ENCODE measurements at regions not wholly inside any gene's neighbourhood (a gene's known extent, or its start where the extent isn't known, plus 50 kb on each side); places are given as distances from the start of the nearest gene placed in this dataset.

- peaks cover 0 to 11% (median 0%) of the 10 kb centered on the region in 3 donors for H3K9me3 ChIP-seq
- WGBS, 2 donors: 86 to 87% methylated on average over 15 to 27 of the region's 40 CpGs
- DNase-seq: no peak
- TF ChIP-seq POLR2A (IDR thresholded peaks at IDR 0.05) (no peak), CTCF (IDR thresholded peaks at IDR 0.05) (no peak)
- intact Hi-C loops (cut with DNase I): no loop called here
- H3K4me1 ChIP-seq: no peaks in the 10 kb centered on the region
- no peak overlapping the region for H3K27ac ChIP-seq
- no peaks in the 10 kb centered on the region for H3K27me3 ChIP-seq
- no peak overlapping the region for H3K4me3 ChIP-seq
- H3K36me3 ChIP-seq: no peaks in the 10 kb centered on the region
Observed at GRCh38 chr13:111547726-111548273, 227.4 kb downstream of the TEX29 start.

GRCh38 chr13:111548301-111548700, 227.9 kb downstream of the TEX29 start:
- DNase-seq: no peak
- H3K4me3 ChIP-seq: no peak overlapping the region
- TF ChIP-seq CTCF (IDR thresholded peaks at IDR 0.05): no peak
- no peak for TF ChIP-seq POLR2A (IDR thresholded peaks at IDR 0.05)
- WGBS, 2 donors: 83 to 93% methylated on average over 2 to 6 of the region's 25 CpGs
- H3K9me3 ChIP-seq: peaks cover 0 to 11% (median 0%) of the 10 kb centered on the region in 3 donors
- H3K36me3 ChIP-seq: no peaks in the 10 kb centered on the region
- no peak overlapping the region for H3K27ac ChIP-seq
- no peaks in the 10 kb centered on the region for H3K27me3 ChIP-seq
- intact Hi-C loops (cut with DNase I): no loop called here
- no peaks in the 10 kb centered on the region for H3K4me1 ChIP-seq

- no peaks in the 10 kb centered on the region for H3K36me3 ChIP-seq
- intact Hi-C loops (cut with DNase I): no loop called here
- H3K27ac ChIP-seq: no peak overlapping the region
- no peak for TF ChIP-seq CTCF (IDR thresholded peaks at IDR 0.05)
- no peak for TF ChIP-seq POLR2A (IDR thresholded peaks at IDR 0.05)
- 86% methylated on average over 9 to 10 of the region's 10 CpGs for WGBS, 2 donors
- H3K27me3 ChIP-seq: no peaks in the 10 kb centered on the region
- no peak for DNase-seq
- H3K9me3 ChIP-seq: peaks cover 0 to 11% (median 0%) of the 10 kb centered on the region in 3 donors
- H3K4me1 ChIP-seq: no peaks in the 10 kb centered on the region
- H3K4me3 ChIP-seq: no peak overlapping the region
Observed at GRCh38 chr13:111548805-111549204, 228.4 kb downstream of the TEX29 start.

GRCh38 chr13:111549464-111549863, 229.0 kb downstream of the TEX29 start:
- no peak for DNase-seq
- Histone ChIP-seq H3K9me3 (peaks cover 0 to 11% (median 0%) of the 10 kb centered on the region in 3 donors), H3K27ac (no peak overlapping the region), H3K27me3 (no peaks in the 10 kb centered on the region), H3K4me1 (no peaks in the 10 kb centered on the region), H3K4me3 (no peak overlapping the region), H3K36me3 (no peaks in the 10 kb centered on the region)
- intact Hi-C loops (cut with DNase I): no loop called here
- TF ChIP-seq POLR2A (IDR thresholded peaks at IDR 0.05) (no peak), CTCF (IDR thresholded peaks at IDR 0.05) (no peak)
- WGBS, 2 donors: 30 to 33% methylated on average over 2 of the region's 2 CpGs

- TF ChIP-seq POLR2A (IDR thresholded peaks at IDR 0.05) (no peak), CTCF (IDR thresholded peaks at IDR 0.05) (no peak)
- Histone ChIP-seq H3K4me1 (no peaks in the 10 kb centered on the region), H3K27me3 (peaks cover 0 to 4% (median 0%) of the 10 kb centered on the region in 4 donors), H3K4me3 (no peak overlapping the region), H3K9me3 (peaks cover 0 to 11% (median 0%) of the 10 kb centered on the region in 3 donors), H3K36me3 (no peaks in the 10 kb centered on the region), H3K27ac (no peak overlapping the region)
- DNase-seq: no peak
- intact Hi-C loops (cut with DNase I): no loop called here
Observed at GRCh38 chr13:111550062-111550461, 229.6 kb downstream of the TEX29 start.
